ENCODE measurements at regions not wholly inside any gene's neighbourhood (a gene's known extent, or its start where the extent isn't known, plus 50 kb on each side); places are given as distances from the start of the nearest gene placed in this dataset.

DNA sequence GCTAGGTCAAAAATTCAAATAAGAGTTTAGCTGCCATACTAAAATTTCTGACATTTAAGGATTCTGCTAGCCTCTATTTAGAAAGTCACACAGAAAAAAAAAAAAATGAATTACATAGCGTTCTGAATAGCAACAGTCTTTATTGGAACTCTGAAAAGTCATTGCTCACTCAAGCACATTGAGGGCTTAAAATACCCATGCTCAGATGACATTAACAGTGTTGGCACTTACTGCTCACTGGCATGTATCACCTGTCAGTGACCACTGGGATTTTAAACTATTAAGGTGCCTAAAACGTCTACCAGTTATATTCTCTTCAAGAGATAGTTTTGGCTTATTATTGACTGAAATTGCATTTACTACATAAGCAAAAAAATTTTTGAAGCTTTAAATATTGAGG is 468.0 kb upstream of the SPHKAP start:
- Histone ChIP-seq H3K27ac (ENCODE audit: low read depth in 2 of 2, low read length in 2 of 2) (no peak overlapping the region), H3K4me3 (ENCODE audit: low read length in 2 of 2) (no peak overlapping the region), H3K36me3 (ENCODE audit: control insufficient read depth in 2 of 2, insufficient read depth in 2 of 2, low read length in 2 of 2) (no peaks in the 10 kb centered on the region)

DNA sequence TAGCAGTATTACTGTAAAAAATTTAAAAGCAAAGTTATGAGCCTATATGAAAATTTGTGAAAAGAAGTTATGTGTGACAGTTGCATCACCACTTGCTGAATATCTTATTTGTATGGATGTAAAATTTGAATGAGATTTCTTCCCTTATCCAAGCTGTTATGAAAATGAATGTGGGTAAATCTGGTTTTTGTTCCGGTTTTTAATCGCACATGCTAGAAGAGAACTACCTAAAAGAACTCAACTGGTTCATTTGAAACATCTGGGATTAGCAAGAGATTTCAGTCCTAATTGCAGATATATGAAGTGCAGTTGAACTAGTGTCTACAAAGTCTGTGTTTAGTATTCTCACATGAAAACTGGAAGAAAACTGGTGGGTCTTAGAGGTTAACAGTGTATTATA is 467.1 kb upstream of the SPHKAP start:
- no peak overlapping the region for H3K27ac ChIP-seq (ENCODE audit: low read depth in 2 of 2, low read length in 2 of 2)
- no peaks in the 10 kb centered on the region for H3K36me3 ChIP-seq (ENCODE audit: control insufficient read depth in 2 of 2, insufficient read depth in 2 of 2, low read length in 2 of 2)
- H3K9me3 ChIP-seq (ENCODE audit: control insufficient read depth in 2 of 2, low read length in 2 of 2), result no peaks in the 10 kb centered on the region
- no peaks in the 10 kb centered on the region for H3K27me3 ChIP-seq (ENCODE audit: control insufficient read depth in 2 of 2, insufficient read depth in 2 of 2, low read length in 2 of 2)
- H3K4me3 ChIP-seq (ENCODE audit: low read length in 2 of 2), result no peak overlapping the region
- no peak overlapping the region for H3K9ac ChIP-seq (ENCODE audit: low read depth in 1 of 2, low read length in 2 of 2)
- no peaks in the 10 kb centered on the region for H3K4me1 ChIP-seq (ENCODE audit: control insufficient read depth in 2 of 2, insufficient read depth in 2 of 2, low read length in 2 of 2)

More for the DNA sequence above, 468.0 kb upstream of the SPHKAP start:
- Histone ChIP-seq H3K9ac (ENCODE audit: low read depth in 1 of 2, low read length in 2 of 2) (no peak overlapping the region), H3K27me3 (ENCODE audit: control insufficient read depth in 2 of 2, insufficient read depth in 2 of 2, low read length in 2 of 2) (no peaks in the 10 kb centered on the region), H3K9me3 (ENCODE audit: control insufficient read depth in 2 of 2, low read length in 2 of 2) (no peaks in the 10 kb centered on the region), H3K4me1 (ENCODE audit: control insufficient read depth in 2 of 2, insufficient read depth in 2 of 2, low read length in 2 of 2) (no peaks in the 10 kb centered on the region)

GRCh38 chr2:228646061-228646460 is 464.6 kb upstream of the SPHKAP start:
- Histone ChIP-seq H3K9me3 (ENCODE audit: control insufficient read depth in 2 of 2, low read length in 2 of 2) (no peaks in the 10 kb centered on the region), H3K36me3 (ENCODE audit: control insufficient read depth in 2 of 2, insufficient read depth in 2 of 2, low read length in 2 of 2) (no peaks in the 10 kb centered on the region), H3K4me3 (ENCODE audit: low read length in 2 of 2) (no peak overlapping the region), H3K4me1 (ENCODE audit: control insufficient read depth in 2 of 2, insufficient read depth in 2 of 2, low read length in 2 of 2) (no peaks in the 10 kb centered on the region), H3K27me3 (ENCODE audit: control insufficient read depth in 2 of 2, insufficient read depth in 2 of 2, low read length in 2 of 2) (no peaks in the 10 kb centered on the region), H3K27ac (ENCODE audit: low read depth in 2 of 2, low read length in 2 of 2) (no peak overlapping the region), H3K9ac (ENCODE audit: low read depth in 1 of 2, low read length in 2 of 2) (no peak overlapping the region)

- Histone ChIP-seq H3K36me3 (ENCODE audit: control insufficient read depth in 2 of 2, insufficient read depth in 2 of 2, low read length in 2 of 2) (no peaks in the 10 kb centered on the region), H3K9me3 (ENCODE audit: control insufficient read depth in 2 of 2, low read length in 2 of 2) (no peaks in the 10 kb centered on the region), H3K4me1 (ENCODE audit: control insufficient read depth in 2 of 2, insufficient read depth in 2 of 2, low read length in 2 of 2) (no peaks in the 10 kb centered on the region), H3K27ac (ENCODE audit: low read depth in 2 of 2, low read length in 2 of 2) (no peak overlapping the region), H3K4me3 (ENCODE audit: low read length in 2 of 2) (no peak overlapping the region), H3K27me3 (ENCODE audit: control insufficient read depth in 2 of 2, insufficient read depth in 2 of 2, low read length in 2 of 2) (no peaks in the 10 kb centered on the region), H3K9ac (ENCODE audit: low read depth in 1 of 2, low read length in 2 of 2) (no peak overlapping the region)
These were observed 462.7 kb upstream of the SPHKAP start for GRCh38 chr2:228644199-228644598.

- Histone ChIP-seq H3K9me3 (ENCODE audit: control insufficient read depth in 2 of 2, low read length in 2 of 2) (no peaks in the 10 kb centered on the region), H3K9ac (ENCODE audit: low read depth in 1 of 2, low read length in 2 of 2) (no peak overlapping the region), H3K27ac (ENCODE audit: low read depth in 2 of 2, low read length in 2 of 2) (no peak overlapping the region), H3K4me1 (ENCODE audit: control insufficient read depth in 2 of 2, insufficient read depth in 2 of 2, low read length in 2 of 2) (no peaks in the 10 kb centered on the region), H3K36me3 (ENCODE audit: control insufficient read depth in 2 of 2, insufficient read depth in 2 of 2, low read length in 2 of 2) (no peaks in the 10 kb centered on the region), H3K4me3 (ENCODE audit: low read length in 2 of 2) (no peak overlapping the region), H3K27me3 (ENCODE audit: control insufficient read depth in 2 of 2, insufficient read depth in 2 of 2, low read length in 2 of 2) (no peaks in the 10 kb centered on the region)
These were observed 461.4 kb upstream of the SPHKAP start for GRCh38 chr2:228642861-228643260.

DNA sequence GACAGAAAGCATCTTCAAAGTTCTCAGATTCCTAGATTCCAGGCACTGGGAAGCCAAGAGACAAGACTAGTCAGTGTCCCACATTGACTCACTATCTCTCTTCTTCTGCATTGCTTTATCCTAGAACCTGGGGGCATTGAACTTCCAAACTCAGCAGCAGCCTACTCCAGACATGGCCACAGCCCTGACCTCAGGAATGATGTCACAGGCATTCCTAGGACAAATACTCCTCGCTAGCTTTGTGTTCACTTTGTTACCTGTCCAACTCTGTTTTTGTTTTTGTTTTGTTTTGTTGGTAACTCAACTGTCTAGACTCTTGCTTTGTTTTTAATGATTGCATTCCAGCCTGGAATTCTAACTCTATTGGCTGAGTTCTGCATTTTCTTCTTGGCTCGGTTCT is 449.3 kb upstream of the SPHKAP start:
- no peaks in the 10 kb centered on the region for H3K27me3 ChIP-seq (ENCODE audit: control insufficient read depth in 2 of 2, insufficient read depth in 2 of 2, low read length in 2 of 2)
- H3K27ac ChIP-seq (ENCODE audit: low read depth in 2 of 2, low read length in 2 of 2), result no peak overlapping the region
- H3K36me3 ChIP-seq (ENCODE audit: control insufficient read depth in 2 of 2, insufficient read depth in 2 of 2, low read length in 2 of 2), result no peaks in the 10 kb centered on the region
- no peaks in the 10 kb centered on the region for H3K9me3 ChIP-seq (ENCODE audit: control insufficient read depth in 2 of 2, low read length in 2 of 2)
- H3K4me3 ChIP-seq (ENCODE audit: low read length in 2 of 2), result no peak overlapping the region
- H3K4me1 ChIP-seq (ENCODE audit: control insufficient read depth in 2 of 2, insufficient read depth in 2 of 2, low read length in 2 of 2), result no peaks in the 10 kb centered on the region
- H3K9ac ChIP-seq (ENCODE audit: low read depth in 1 of 2, low read length in 2 of 2), result no peak overlapping the region

DNA sequence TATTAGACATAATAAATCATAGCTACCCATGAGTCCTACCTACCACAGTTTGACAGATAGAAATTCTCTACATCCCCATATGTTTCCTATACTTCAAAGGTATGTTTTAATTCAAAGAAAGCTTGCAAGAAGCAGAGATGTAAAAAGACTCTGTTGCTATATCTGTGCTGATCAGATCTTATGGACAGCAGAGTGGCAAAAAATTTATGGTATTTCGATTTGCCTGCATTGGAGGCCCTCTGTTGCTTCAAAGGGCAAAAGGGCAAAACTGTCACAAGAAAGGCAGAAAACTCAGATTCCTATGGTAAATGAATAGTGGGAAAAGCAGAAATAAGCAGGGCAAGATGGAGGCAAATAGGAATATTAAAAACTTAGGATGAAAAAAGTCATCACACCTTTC is 447.8 kb upstream of the SPHKAP start:
- Histone ChIP-seq H3K36me3 (ENCODE audit: control insufficient read depth in 2 of 2, insufficient read depth in 2 of 2, low read length in 2 of 2) (no peaks in the 10 kb centered on the region), H3K9ac (ENCODE audit: low read depth in 1 of 2, low read length in 2 of 2) (no peak overlapping the region), H3K27ac (ENCODE audit: low read depth in 2 of 2, low read length in 2 of 2) (no peak overlapping the region), H3K27me3 (ENCODE audit: control insufficient read depth in 2 of 2, insufficient read depth in 2 of 2, low read length in 2 of 2) (no peaks in the 10 kb centered on the region), H3K9me3 (ENCODE audit: control insufficient read depth in 2 of 2, low read length in 2 of 2) (no peaks in the 10 kb centered on the region), H3K4me1 (ENCODE audit: control insufficient read depth in 2 of 2, insufficient read depth in 2 of 2, low read length in 2 of 2) (no peaks in the 10 kb centered on the region), H3K4me3 (ENCODE audit: low read length in 2 of 2) (no peak overlapping the region)

- Histone ChIP-seq H3K36me3 (ENCODE audit: control insufficient read depth in 2 of 2, insufficient read depth in 2 of 2, low read length in 2 of 2) (no peaks in the 10 kb centered on the region), H3K4me3 (ENCODE audit: low read length in 2 of 2) (no peak overlapping the region), H3K9me3 (ENCODE audit: control insufficient read depth in 2 of 2, low read length in 2 of 2) (no peaks in the 10 kb centered on the region), H3K27ac (ENCODE audit: low read depth in 2 of 2, low read length in 2 of 2) (no peak overlapping the region), H3K4me1 (ENCODE audit: control insufficient read depth in 2 of 2, insufficient read depth in 2 of 2, low read length in 2 of 2) (no peaks in the 10 kb centered on the region), H3K27me3 (ENCODE audit: control insufficient read depth in 2 of 2, insufficient read depth in 2 of 2, low read length in 2 of 2) (no peaks in the 10 kb centered on the region), H3K9ac (ENCODE audit: low read depth in 1 of 2, low read length in 2 of 2) (no peak overlapping the region)
These were observed 447.2 kb upstream of the SPHKAP start for GRCh38 chr2:228628682-228629081.

DNA sequence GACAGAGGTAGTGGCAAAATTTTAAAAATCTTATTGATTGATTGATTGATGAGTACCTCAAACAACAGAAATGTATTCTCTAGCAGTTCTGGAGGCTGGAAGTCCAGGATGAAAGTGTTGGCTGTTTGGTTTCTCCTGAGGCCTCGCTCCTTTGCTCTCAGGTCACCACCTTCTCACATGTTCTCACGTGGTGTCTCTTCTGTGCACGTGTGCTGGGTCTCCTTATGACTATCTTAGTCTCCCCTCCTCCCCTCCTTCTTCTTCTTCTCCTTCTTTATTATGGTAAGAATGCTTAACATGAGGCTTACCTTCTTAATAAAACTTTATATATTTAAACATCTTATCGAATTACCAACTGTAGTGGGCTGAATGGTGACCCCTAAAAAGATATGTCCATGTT is 446.0 kb upstream of the SPHKAP start:
- no peaks in the 10 kb centered on the region for H3K36me3 ChIP-seq (ENCODE audit: control insufficient read depth in 2 of 2, insufficient read depth in 2 of 2, low read length in 2 of 2)
- H3K27me3 ChIP-seq (ENCODE audit: control insufficient read depth in 2 of 2, insufficient read depth in 2 of 2, low read length in 2 of 2), result no peaks in the 10 kb centered on the region
- H3K4me3 ChIP-seq (ENCODE audit: low read length in 2 of 2), result no peak overlapping the region

DNA sequence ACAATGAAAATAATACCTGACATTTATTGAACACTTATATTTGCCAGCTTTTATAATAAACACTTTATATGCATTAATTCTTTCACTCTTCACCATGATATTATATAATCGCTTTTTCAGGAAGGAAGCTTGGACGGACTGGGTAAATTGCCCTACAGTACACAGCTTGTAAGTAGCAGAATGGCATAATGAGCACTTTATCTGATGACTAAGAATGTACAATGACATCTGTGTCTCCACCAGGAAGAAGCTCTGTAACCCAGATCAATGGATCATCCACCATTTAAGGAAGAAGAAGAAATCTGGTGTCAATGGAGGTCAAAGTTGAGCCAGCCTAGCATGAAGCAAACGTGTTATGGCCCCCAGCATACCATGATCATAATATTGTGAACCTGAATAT is 444.0 kb upstream of the SPHKAP start:
- Histone ChIP-seq H3K27me3 (ENCODE audit: control insufficient read depth in 2 of 2, insufficient read depth in 2 of 2, low read length in 2 of 2) (no peaks in the 10 kb centered on the region), H3K27ac (ENCODE audit: low read depth in 2 of 2, low read length in 2 of 2) (no peak overlapping the region), H3K4me1 (ENCODE audit: control insufficient read depth in 2 of 2, insufficient read depth in 2 of 2, low read length in 2 of 2) (no peaks in the 10 kb centered on the region), H3K9ac (ENCODE audit: low read depth in 1 of 2, low read length in 2 of 2) (no peak overlapping the region), H3K36me3 (ENCODE audit: control insufficient read depth in 2 of 2, insufficient read depth in 2 of 2, low read length in 2 of 2) (no peaks in the 10 kb centered on the region), H3K9me3 (ENCODE audit: control insufficient read depth in 2 of 2, low read length in 2 of 2) (no peaks in the 10 kb centered on the region), H3K4me3 (ENCODE audit: low read length in 2 of 2) (no peak overlapping the region)

More for the DNA sequence above, 446.0 kb upstream of the SPHKAP start:
- Histone ChIP-seq H3K4me1 (ENCODE audit: control insufficient read depth in 2 of 2, insufficient read depth in 2 of 2, low read length in 2 of 2) (no peaks in the 10 kb centered on the region), H3K9me3 (ENCODE audit: control insufficient read depth in 2 of 2, low read length in 2 of 2) (no peaks in the 10 kb centered on the region), H3K9ac (ENCODE audit: low read depth in 1 of 2, low read length in 2 of 2) (no peak overlapping the region), H3K27ac (ENCODE audit: low read depth in 2 of 2, low read length in 2 of 2) (no peak overlapping the region)

- no peaks in the 10 kb centered on the region for H3K4me1 ChIP-seq (ENCODE audit: control insufficient read depth in 2 of 2, insufficient read depth in 2 of 2, low read length in 2 of 2)
- no peaks in the 10 kb centered on the region for H3K36me3 ChIP-seq (ENCODE audit: control insufficient read depth in 2 of 2, insufficient read depth in 2 of 2, low read length in 2 of 2)
- H3K4me3 ChIP-seq (ENCODE audit: low read length in 2 of 2), result no peak overlapping the region
- H3K9me3 ChIP-seq (ENCODE audit: control insufficient read depth in 2 of 2, low read length in 2 of 2), result no peaks in the 10 kb centered on the region
- no peak overlapping the region for H3K9ac ChIP-seq (ENCODE audit: low read depth in 1 of 2, low read length in 2 of 2)
- H3K27me3 ChIP-seq (ENCODE audit: control insufficient read depth in 2 of 2, insufficient read depth in 2 of 2, low read length in 2 of 2), result no peaks in the 10 kb centered on the region
- no peak overlapping the region for H3K27ac ChIP-seq (ENCODE audit: low read depth in 2 of 2, low read length in 2 of 2)
These were observed 443.2 kb upstream of the SPHKAP start for GRCh38 chr2:228624733-228625132.

Data from mucosa of rectum (tissue), 2 donors.